ENCODE measurements at regions not wholly inside any gene's neighbourhood (a gene's known extent, or its start where the extent isn't known, plus 50 kb on each side); places are given as distances from the start of the nearest gene placed in this dataset.
"Not testable (repeated sequence)": the region's sequence is repeated elsewhere in the genome, so short reads cannot be mapped to it uniquely, and the experiment has no call there.

DNA sequence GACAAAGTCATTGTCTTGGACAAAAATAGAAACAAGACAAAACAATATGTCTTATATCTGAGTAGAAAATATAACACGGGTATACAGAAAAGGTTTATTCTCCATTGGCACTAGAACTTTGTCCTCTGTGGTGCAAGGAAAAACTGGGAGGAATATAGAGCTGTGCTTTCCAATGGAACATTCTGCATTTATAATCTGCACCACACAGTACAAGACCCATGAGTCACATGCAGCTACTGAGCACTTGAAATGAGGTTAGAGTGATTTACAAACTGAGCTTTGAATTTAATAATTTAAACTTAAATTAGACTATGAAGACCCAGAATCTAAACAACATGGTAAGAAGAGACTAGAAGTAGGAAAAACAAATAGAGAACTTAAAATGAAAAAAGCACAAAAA, 86.1 kb downstream of the RAP2A start:
- no peak for DNase-seq

DNA sequence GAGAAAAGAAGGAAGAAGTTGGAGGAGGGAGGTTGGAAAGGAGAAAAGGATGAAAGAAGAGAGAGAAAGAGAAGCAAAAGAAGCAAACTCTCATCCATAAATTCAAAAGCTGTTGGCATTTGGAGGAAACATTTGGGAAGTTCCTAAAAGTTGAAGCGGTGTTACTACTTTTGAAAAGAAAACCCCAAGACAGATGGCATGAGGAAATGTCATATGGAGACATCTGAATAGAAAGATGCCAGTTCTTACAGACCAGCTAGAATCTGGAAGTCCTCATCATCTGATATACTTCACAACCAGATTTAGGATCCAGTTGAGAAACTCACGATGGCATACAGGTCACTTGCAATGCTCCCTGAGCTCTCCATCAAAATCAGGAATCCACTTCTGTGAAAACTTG, 86.9 kb downstream of the RAP2A start:
- DNase-seq = no peak

DNA sequence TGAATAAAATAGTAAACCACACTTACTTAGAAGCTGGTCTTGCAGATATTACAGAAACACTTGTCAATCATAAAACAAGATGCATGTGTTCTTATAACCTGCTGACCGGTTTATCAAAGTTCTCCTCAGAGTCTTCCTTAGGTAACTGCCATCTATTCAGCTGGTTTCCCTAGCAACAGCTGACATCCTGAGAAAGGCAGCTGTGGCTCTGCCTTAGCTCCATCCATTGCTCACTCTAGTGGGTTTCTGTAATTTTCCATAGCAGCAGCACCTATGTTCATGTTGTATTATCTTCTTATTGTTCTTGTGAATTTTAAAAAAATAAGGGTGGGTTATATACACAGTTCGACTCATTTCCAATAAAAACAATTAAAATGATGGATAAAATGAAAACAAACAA, 87.8 kb downstream of the RAP2A start:
- no peak for DNase-seq

DNA sequence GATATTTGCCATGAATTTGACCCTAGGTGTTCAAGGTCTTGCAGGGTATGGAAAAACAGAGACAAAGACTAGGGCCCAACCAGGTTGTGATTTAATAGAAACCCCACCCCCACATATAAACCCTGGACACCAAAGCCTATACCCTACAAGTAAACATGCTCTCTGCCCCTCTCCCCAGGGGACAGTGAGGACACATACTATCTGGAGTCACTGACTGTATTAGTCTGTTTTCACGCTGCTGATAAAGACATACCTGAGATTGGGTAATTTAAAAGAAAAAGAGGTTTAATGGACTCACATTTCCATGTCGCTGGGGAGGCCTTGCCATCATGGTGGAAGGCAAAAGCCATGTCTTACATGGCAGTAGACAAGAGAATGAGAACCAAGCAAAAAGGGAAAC, 88.3 kb downstream of the RAP2A start:
- DNase-seq = no peak

DNA sequence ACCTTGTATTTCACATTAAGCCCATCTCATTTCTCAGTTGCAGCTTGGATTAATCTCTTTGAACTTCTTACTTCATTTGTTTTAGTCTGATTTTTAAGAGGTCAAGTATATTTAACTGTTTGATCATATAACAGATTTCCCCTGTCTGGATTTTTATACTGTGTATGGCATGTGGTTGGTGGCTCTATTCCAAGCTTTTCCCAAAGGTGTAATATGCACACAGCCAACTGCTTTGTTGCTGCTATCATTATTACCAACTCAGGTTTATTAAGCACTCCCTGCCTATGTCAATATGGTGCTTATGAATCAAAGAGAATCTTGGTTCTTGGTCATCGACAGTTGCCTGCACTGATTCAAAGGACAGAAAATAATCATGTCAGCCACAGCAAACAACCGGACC, 92.6 kb downstream of the RAP2A start:
- DNase-seq = no peak

DNA sequence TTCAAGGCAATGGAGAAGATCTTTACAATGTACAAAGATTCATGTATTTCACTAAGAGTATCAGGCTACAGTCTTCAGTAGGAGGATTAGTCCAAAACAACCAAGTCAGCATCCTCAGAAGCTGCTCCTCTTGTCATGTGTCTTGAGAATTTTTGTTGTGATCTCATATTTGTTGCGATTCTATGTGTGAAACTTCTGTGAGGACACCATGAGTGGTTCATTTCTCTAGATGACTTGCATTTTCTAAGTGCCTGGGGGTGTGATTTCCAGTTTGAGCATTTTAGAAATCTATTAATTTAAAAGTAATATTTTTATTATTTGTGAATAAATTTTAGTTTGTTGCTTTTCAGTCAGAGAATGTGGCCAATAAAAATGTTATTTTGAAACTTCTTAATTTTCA, 94.5 kb downstream of the RAP2A start:
- no peak for DNase-seq

DNA sequence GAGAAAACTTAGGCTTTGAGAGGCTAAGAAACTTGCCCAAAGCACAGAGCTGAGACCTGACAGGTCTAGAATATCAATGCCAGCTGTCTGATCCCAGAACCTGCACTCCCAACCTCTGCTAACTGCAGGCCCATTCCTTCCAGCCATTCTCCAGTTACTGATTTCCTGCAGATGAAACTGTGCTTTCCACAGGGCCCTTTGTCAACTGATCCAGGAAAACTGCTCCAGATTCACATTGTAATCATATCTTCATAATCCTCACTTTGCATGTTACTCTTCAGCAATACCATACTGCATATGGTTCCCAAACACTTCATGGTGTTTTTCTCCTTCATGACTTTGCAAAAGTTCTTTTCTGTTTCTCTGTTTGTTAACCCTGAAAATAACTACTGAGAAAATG, 100.6 kb downstream of the RAP2A start:
- no peak for DNase-seq

DNA sequence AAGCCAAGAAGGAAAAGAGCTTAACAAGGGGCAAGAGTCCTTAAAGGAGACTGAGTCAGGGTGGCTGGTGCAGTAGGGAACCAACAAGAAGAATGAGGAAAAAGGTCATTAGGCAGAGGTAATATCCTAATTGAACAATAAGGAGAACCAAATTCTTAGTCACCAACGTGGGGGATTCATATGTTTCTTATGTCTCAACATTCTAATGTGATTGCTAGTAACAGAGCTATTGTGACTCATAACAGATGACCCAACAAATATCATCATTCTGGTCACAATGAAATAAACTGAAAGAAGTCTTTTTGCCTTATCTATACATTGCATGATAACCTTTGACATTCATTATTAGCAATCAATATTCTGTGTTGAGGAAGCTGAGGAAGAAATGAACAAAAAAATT, 101.6 kb downstream of the RAP2A start:
- DNase-seq = peak; percentile 70

DNA sequence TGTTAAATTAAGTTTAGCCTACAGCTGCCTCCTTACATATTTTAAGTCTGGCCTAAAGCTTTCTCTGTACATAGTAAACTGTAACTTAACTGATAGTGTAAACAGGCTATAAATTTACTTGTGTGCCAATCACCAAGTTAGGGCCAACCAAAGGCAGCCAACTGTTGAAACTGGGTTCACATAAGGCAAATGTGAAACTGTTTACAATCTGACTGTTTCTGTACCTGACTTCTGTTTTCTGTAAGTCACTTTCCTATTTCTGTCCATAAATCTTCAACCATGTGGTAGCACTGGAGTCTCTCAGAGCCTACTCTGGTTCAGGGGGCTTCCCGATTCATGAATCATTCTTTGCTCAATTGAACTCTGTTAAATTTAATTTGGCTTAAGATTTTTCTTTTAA, 103.1 kb downstream of the RAP2A start:
- no peak for DNase-seq

DNA sequence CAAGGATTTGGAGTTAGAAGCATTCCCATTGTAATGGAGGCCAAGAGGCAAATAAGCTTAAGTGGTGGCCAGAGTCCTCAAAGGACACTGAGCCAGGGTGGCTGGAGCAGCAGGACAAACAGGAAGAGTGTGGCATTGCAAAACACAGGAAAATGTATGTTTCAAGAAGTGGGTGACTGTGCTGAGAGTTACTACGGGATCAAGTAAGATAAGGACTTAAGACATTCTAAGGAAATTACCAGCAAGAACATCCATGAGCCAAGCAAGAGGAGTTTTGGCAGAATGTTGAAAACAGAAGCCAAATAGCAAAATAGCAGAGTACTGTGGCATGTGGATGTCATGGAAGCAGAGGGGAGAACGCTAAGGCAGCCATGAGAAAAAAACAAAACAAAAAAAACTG, 104.2 kb downstream of the RAP2A start:
- DNase-seq = no peak

DNA sequence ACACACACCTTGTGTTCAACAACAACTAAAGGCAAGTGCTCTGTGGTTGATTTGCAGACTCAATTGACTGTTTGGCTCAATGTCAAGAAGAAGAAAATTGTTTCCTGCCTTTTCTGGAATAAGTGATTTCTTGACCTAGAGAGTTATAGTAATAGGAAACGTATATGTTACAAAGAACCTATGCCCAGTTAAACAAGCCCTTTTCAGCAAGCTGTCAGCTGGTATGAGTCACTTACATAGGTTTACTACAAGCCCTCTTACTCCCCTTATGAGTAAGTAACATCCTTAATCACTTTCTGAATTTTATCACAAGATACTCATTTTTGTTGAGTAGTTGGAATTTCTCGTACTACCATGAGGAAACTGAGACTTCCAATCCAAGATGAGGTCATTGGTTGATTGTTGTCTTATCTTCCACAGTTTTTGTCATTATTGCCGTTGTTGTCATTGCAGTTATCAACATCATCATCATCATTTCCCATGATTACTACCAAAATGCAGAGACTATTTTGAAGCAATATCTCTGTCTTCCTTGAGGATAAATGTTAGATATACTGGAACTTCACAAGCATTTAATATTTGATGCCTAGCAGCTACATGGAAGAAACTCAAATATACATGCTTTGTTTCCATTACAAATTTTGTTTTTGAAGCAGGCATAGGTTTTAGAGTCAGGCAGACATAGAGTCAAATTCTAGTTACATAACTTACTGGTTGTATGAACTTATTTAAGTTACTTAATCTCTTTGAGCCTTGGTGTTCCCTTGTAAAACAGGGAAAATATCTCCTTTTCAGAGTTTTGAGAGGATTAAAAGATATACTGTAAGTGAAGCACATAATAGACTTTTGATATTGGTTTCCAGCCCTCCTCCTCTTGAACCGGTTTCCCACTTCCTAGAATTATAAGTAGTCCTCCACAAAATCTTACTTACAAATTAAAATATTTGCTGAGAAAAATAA, 106.0 kb downstream of the RAP2A start:
- DNase-seq = peak; percentile 82

DNA sequence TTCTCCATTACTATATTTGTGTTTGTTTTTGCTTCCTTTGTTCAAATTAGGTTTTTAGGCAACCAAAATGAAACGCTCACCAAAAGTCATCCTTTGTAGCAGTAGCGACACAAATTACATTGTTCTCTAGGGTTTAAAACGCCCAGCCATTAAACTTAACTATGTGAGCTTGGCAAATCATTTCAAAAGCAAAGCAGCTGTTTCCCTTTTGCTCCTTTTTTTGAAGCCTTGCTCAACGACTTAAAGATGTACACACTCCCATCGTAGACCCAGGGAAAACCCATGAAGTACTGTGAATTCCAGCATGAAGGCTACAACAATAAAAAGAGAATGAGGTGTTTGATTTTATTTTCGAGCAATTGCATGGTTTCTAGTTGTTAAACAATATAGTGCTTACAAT, 106.7 kb downstream of the RAP2A start:
- no peak for DNase-seq

DNA sequence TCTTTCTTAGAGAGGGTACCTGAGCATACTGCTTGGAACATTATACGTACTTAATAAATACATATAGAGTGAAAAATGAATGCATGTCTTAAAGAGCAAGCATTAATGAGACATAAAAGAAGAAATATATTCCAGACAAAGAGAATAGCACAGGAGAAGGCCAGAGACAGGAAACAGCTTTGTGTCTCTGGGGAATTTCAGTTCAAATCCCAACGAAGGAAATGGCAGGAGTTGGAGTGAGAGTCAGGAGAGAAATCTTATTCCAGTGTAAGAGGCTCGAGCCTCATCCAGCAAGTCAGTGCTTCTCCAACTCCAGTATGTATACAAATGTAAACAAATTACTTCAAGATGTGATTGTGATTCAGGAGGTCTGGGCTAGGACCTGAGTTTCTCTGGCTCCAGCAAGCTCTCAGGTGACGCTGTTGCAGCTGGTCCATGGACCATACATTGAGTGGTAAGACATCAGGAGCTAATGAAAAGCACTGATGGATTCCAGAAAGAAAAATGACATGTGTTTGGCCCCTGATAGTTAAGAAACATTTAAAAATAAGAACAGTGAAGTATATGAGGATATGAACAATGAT, 108.2 kb downstream of the RAP2A start:
- peak; percentile 34 for DNase-seq

DNA sequence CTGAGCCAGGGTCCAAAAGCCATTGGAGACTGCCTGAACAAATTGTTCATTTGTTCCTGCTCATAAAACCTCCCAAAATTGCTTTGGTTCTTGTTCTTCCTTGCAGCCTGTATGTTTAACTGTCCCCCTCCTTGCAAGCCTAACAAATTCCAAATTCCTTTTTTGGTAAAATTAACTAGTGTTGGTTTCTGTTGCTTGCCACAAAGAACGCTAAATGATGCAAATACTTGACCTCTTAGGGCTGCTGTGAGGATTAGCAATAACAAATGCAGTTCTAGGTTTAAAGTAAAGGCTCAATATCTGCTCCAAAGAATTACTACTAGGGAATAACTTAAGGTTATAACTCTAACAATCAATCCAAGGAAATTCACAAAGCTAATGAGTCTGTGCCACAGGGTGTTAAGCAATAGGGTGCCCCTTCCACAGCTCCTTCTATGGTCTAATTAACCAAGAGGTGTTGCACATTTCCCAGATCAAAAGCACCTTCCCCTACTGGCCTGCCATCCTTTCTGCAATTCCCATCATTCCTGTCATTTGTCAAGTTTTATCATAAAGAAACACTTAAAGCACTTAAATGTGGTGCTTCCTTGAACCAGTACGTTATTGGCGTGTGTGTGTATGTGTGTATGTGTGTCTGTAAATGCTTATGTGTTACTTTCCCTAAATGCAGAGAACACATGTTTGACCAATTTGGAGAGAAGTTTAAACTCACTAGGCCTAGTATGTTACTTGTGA, 110.2 kb downstream of the RAP2A start:
- DNase-seq = peak; percentile 71

DNA sequence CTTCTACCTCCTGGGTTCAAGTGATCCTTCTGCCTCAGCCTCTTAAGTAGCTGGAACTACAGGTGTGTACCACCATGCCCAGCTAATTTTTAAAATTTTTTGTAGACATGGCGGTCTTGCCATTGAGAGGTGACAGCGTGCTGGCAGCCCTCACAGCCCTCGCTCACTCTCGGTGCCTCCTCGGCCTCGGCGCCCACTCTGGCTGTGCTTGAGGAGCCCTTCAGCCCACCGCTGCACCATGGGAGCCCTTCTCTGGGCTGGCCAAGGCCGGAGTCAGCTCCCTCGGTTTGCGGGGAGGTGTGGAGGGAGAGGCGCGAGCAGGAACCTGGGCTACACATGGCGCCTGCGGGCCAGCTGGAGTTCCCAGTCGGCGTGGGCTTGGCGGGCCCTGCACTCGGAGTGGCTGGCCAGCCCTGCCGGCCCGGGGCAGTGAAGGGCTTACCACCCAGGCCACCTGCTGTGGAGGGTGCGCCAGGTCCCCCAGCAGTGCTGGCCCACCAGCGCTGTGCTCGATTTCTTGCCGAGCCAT, 111.1 kb downstream of the RAP2A start:
- not testable (repeated sequence) for DNase-seq

DNA sequence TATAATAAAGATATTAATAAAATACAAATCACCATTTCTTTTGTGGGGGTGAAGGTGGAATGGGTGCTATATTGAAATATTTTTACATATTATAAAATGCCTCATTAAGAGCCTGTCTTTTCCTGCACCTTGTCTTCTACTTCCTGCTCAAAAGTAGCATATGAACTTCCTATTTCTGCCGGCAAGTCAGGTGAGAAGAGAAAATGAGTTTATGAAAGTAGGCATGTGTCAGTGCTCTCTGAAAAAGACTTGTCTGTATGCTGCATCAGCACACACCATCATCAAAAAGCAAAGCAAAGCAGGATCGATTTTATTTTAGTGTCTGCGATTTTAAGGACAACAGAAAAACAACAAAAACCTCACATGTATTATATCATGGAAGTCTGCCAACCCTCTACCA, 114.2 kb downstream of the RAP2A start:
- DNase-seq = no peak

DNA sequence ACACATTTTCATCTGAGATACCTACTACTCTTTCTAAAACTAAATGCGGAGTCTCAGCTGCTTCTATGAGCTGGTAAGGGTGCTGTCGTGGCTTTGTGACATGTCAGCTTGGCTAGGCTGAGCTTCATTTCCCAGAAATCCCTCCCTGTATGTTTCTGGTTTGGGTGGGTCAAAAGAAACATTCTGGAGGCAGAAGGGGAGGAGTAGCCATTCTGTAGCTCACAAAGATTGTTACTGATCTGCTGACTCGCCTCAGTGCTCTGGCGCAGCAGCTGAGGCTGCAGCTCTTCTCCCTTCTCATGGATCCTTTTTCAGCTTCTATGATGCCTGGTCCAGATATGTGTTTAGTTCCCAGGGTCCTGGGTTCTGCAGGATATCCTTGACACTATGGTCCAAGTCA, 114.7 kb downstream of the RAP2A start:
- DNase-seq = no peak

DNA sequence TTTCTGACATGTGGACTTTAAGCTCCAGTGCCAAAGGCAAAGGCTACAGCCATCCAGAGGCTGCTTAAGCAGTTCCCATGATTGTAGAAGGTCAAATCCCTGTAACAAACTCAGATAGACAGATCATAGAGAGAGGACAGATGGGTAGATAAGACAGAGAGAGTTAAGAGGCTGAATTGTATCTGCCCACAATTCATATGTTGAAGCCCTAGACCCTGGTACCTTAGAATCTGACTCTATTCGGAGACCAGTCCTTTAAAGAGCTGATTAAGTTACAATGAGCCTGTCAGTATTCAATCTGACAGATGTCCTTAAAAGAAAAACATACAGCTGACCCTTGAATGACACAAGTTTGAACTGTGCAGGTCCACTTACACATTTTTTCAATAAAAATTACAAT, 115.2 kb downstream of the RAP2A start:
- DNase-seq = no peak

DNA sequence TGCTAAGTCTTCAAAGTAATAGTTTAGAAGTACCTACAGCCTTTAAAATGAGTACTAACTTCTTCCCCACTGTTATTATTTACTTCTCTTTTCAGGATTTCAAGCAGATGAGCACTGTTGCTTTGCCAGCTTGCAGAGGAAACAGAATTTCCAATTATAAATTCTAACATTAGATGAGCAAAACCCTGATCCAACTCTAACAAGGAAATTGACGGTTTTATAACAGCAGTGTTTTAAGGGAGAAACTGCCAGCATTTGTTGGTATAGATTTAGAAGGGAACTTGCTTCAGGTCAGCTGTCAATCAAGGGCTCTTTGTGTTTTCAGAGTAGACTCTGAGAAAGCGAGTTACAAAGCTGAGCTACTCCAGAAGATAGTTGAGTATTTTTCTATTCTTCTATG, 120.5 kb downstream of the RAP2A start:
- DNase-seq = no peak

DNA sequence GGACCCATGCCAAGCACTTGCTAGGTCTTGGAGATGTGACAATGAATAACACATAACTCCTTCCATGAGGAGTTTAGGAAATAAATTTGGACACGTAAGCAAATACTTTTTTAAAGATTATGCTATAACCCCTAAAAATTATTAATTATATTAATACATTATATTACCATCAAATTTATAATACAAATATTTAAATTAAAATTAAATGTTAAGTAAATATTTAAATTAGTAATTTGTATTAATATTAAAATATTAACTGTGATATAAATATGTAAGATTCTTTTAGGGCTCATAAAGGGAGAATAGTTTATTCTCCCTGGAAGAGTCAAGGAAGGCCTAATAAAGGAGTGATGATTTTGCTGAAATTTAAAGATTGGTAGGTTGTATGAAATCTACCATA, 121.1 kb downstream of the RAP2A start:
- no peak for DNase-seq

DNA sequence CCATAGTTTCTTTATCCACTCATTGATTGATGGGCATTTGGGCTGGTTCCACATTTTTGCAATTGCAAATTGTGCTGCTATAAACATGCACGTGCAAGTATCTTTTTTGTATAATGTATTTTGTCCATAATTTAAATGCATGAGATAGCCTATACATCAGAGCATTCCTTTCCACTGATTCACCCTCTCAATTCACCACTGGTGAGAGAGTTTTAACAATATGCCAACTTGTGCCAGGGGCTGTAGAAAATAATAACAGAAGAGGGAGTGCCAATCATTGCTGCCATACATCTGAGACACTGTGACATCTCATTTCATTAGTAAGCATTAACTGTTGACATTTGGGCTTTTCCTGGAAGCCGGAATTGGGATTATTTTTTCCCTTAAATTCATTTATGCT, 125.1 kb downstream of the RAP2A start:
- DNase-seq = no peak

DNA sequence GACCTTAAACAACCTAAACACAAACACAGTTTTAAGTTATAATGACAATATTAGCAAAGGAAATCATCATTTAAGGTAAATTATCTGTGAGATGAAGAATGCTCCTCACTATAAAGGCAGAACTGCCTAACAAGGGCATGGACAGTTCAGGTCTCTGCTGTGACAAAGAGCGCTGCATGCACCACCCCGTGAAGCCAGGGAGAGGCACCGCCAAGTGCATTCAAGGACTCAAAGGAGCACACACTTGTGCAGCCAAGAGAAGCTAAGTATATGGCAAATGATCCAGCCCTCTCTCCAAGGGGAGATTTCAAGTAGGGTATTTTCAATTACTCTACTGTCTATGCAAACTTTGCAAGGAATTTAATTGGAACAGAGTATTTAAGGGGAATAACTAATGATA, 126.0 kb downstream of the RAP2A start:
- DNase-seq = no peak

DNA sequence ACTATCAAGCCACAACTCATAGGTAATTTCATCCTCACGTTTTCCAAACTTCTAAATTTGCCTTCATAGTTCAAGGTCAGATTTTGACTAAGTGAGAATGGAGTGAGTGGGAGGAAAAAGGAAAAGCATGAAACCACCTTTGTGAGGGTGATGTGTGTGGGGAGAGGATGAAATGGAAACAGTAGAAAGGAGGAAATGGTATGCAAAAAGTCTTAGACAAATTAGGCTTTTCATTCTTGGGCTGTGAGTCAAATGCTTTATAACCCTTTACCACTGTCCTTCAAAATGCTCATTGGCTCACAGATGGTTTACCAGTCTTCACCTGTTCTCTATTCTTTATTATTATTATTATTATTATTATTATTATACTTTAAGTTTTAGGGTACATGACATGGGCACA, 127.2 kb downstream of the RAP2A start:
- no peak for DNase-seq

DNA sequence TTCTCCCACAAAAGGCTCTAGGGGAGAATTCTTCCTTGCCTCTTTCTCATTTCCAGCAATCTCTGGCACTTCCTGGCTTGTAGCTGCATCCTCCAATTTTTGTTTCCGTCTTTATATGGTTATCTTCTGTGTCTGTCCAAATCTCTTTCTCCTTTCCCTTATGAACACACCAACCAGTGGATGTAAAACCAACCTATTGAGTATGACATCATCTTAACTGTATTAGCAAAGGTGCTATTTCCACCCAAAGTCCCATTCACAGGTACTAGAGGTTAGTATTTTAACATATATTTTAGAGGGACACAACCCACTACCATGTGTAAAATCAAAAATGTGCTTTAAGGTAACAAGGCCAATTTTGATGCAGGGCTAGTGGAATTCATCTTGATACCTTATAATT, 129.0 kb downstream of the RAP2A start:
- no peak for DNase-seq
